ENCODE measurements at regions not wholly inside any gene's neighbourhood (a gene's known extent, or its start where the extent isn't known, plus 50 kb on each side); places are given as distances from the start of the nearest gene placed in this dataset.

GRCh38 chr7:144936314-144936713, 100.5 kb upstream of the TPK1 start:
- TF ChIP-seq, protein P1, sequence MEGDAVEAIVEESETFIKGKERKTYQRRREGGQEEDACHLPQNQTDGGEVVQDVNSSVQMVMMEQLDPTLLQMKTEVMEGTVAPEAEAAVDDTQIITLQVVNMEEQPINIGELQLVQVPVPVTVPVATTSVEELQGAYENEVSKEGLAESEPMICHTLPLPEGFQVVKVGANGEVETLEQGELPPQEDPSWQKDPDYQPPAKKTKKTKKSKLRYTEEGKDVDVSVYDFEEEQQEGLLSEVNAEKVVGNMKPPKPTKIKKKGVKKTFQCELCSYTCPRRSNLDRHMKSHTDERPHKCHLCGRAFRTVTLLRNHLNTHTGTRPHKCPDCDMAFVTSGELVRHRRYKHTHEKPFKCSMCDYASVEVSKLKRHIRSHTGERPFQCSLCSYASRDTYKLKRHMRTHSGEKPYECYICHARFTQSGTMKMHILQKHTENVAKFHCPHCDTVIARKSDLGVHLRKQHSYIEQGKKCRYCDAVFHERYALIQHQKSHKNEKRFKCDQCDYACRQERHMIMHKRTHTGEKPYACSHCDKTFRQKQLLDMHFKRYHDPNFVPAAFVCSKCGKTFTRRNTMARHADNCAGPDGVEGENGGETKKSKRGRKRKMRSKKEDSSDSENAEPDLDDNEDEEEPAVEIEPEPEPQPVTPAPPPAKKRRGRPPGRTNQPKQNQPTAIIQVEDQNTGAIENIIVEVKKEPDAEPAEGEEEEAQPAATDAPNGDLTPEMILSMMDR (conservative IDR thresholded peaks at IDR 0.05; ENCODE audit: low read length), result no peak
- TF ChIP-seq EZH2phosphoT487 (IDR thresholded peaks at IDR 0.05; ENCODE audit: borderline replicate concordance, low read depth, low read length), result no peak

Measured in OCI-LY7 (cell line).